SH-SY5Y (cell line): ENCODE measurements at regions not wholly inside any gene's neighbourhood (a gene's known extent, or its start where the extent isn't known, plus 50 kb on each side); places are given as distances from the start of the nearest gene placed in this dataset.

Experiments
- GATA2 ChIP-seq: IDR thresholded peaks from 2 replicates; pipeline ENCODE4 v1.6.1; 2011; ENCODE audit warnings: mild to moderate bottlenecking, low read depth, low read length
- GATA3 ChIP-seq: IDR thresholded peaks from 2 replicates; pipeline ENCODE4 v1.6.1; 2011; ENCODE audit warnings: low read depth, mild to moderate bottlenecking, low read length, moderate library complexity

DNA sequence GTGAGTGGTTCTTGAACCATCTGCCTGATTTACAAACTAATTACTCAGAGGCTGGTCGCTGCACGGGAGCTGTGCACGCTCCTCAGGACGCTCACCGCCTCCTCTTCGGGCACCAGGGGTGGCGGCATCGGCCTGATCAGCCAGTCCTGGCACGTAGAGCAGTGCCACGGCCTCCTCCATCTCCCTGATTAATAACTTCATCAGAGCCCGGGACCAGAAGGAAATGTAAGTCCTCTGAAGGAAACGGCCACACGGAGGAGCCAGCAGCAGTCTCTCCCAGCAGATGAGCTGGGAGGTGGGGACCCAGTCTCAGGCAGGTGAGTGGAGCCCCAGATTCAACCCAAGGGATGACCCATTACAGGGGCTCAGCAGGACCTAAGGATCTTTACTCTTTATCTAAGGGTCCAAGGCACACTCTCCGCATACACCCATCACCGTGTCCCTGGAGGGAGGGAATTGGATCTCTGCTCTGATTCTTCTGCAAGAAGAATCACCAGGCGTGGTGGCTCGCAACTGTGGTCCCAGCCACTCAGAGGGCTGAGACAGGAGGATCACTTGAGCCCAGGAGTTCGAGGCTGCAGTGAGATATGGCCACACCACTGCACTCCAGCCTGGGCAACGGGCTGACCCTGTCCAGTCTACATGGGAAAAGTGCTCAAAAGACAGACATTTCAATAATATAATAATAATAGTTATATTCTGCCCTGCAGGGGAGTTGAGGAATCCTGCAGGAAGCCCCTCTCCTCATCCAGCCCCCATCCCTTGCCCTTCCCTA lies 366.5 kb downstream of the SEC14L1 start:
- TF ChIP-seq GATA2 (no peak), GATA3 (no peak)
